ENCODE measurements at regions not wholly inside any gene's neighbourhood (a gene's known extent, or its start where the extent isn't known, plus 50 kb on each side); places are given as distances from the start of the nearest gene placed in this dataset.

GRCh38 chr12:111261911-111262676 lies 106.8 kb downstream of the PHETA1 start:
- no peak overlapping the region for H3K27ac ChIP-seq (ENCODE audit: low read length)
- H3K4me3 ChIP-seq (ENCODE audit: low read length): no peak overlapping the region
- H3K9ac ChIP-seq (ENCODE audit: low read length): no peak overlapping the region
- no peaks in the 10 kb centered on the region for H3K36me3 ChIP-seq (ENCODE audit: insufficient read depth, low read length)
- no peak overlapping the region for H3K4me2 ChIP-seq (ENCODE audit: low read length)
- no peaks in the 10 kb centered on the region for H3K27me3 ChIP-seq (ENCODE audit: insufficient read depth, low read depth, low read length)
- no peaks in the 10 kb centered on the region for H3K79me2 ChIP-seq (replicated peaks; ENCODE audit: insufficient read depth, low read length)
- no peaks in the 10 kb centered on the region for H3F3A ChIP-seq (ENCODE audit: insufficient read depth, low read length, poor library complexity, severe bottlenecking)
- no peak for TF ChIP-seq MXI1 (conservative IDR thresholded peaks at IDR 0.05; ENCODE audit: poor library complexity, severe bottlenecking)
- no peak for TF ChIP-seq POLR2AphosphoS5 (IDR thresholded peaks at IDR 0.05)
- TF ChIP-seq EP300 (conservative IDR thresholded peaks at IDR 0.05; ENCODE audit: poor library complexity, severe bottlenecking): no peak
- no peak for TF ChIP-seq REST (IDR thresholded peaks at IDR 0.05; ENCODE audit: borderline replicate concordance)
- TF ChIP-seq SMC3 (conservative IDR thresholded peaks at IDR 0.05; ENCODE audit: poor library complexity): no peak
- TF ChIP-seq TAF1 (IDR thresholded peaks at IDR 0.05; ENCODE audit: low read depth): no peak
- TF ChIP-seq CTCF (IDR thresholded peaks at IDR 0.05; ENCODE audit: poor library complexity, severe bottlenecking): no peak
- no peak for TF ChIP-seq RAD21 (conservative IDR thresholded peaks at IDR 0.05)
- no peak for TF ChIP-seq EZH2 (IDR thresholded peaks at IDR 0.05; ENCODE audit: borderline replicate concordance, insufficient read depth, low read length, poor library complexity, severe bottlenecking)
- H3K9me2 ChIP-seq (ENCODE audit: insufficient read depth, low read length): no peaks in the 10 kb centered on the region
- no peaks in the 10 kb centered on the region for H4K20me1 ChIP-seq (ENCODE audit: insufficient read depth)
- no peaks in the 10 kb centered on the region for H3K9me3 ChIP-seq (ENCODE audit: low read length)
- no peak overlapping the region for H2AFZ ChIP-seq (ENCODE audit: low read depth, low read length)

- Histone ChIP-seq H4K20me1 (ENCODE audit: insufficient read depth) (no peaks in the 10 kb centered on the region), H3K27ac (ENCODE audit: low read length) (no peak overlapping the region), H3K4me3 (ENCODE audit: low read length) (no peak overlapping the region)
Observed at GRCh38 chr12:111260732-111261131, 108.2 kb downstream of the PHETA1 start.

More at GRCh38 chr12:111260732-111261131, 108.2 kb downstream of the PHETA1 start:
- Histone ChIP-seq H3K27me3 (ENCODE audit: insufficient read depth, low read depth, low read length) (no peaks in the 10 kb centered on the region), H3K9me2 (ENCODE audit: insufficient read depth, low read length) (no peaks in the 10 kb centered on the region), H3K9me3 (ENCODE audit: low read length) (no peaks in the 10 kb centered on the region), H3K4me2 (ENCODE audit: low read length) (no peak overlapping the region), H3K36me3 (ENCODE audit: insufficient read depth, low read length) (no peaks in the 10 kb centered on the region), H2AFZ (ENCODE audit: low read depth, low read length) (no peak overlapping the region), H3K79me2 (replicated peaks; ENCODE audit: insufficient read depth, low read length) (no peaks in the 10 kb centered on the region), H3K9ac (ENCODE audit: low read length) (no peak overlapping the region), H3F3A (ENCODE audit: insufficient read depth, low read length, poor library complexity, severe bottlenecking) (no peaks in the 10 kb centered on the region)
- no peak for TF ChIP-seq CTCF (IDR thresholded peaks at IDR 0.05; ENCODE audit: poor library complexity, severe bottlenecking)
- no peak for TF ChIP-seq EP300 (conservative IDR thresholded peaks at IDR 0.05; ENCODE audit: poor library complexity, severe bottlenecking)
- TF ChIP-seq RAD21 (conservative IDR thresholded peaks at IDR 0.05): no peak
- TF ChIP-seq EZH2 (IDR thresholded peaks at IDR 0.05; ENCODE audit: borderline replicate concordance, insufficient read depth, low read length, poor library complexity, severe bottlenecking): no peak
- no peak for TF ChIP-seq SMC3 (conservative IDR thresholded peaks at IDR 0.05; ENCODE audit: poor library complexity)
- TF ChIP-seq REST (IDR thresholded peaks at IDR 0.05; ENCODE audit: borderline replicate concordance): no peak
- TF ChIP-seq POLR2AphosphoS5 (IDR thresholded peaks at IDR 0.05): no peak
- TF ChIP-seq MXI1 (conservative IDR thresholded peaks at IDR 0.05; ENCODE audit: poor library complexity, severe bottlenecking): no peak
- no peak for TF ChIP-seq TAF1 (IDR thresholded peaks at IDR 0.05; ENCODE audit: low read depth)
